ENCODE measurements at regions not wholly inside any gene's neighbourhood (a gene's known extent, or its start where the extent isn't known, plus 50 kb on each side); places are given as distances from the start of the nearest gene placed in this dataset.
A peak's percentile ranks its signal among the peaks of the same experiment; 100 is the strongest.

- TF ChIP-seq MYC (CRISPR knock-in tag; IDR thresholded peaks at IDR 0.05; ENCODE audit: borderline replicate concordance): no peak; the same call in 1 of the 2 replicates
- no peak for TF ChIP-seq ZNF512 (CRISPR knock-in tag; IDR thresholded peaks at IDR 0.05)
- no peak for TF ChIP-seq RNF2 (conservative IDR thresholded peaks at IDR 0.05; ENCODE audit: low read depth)
- no peak for TF ChIP-seq CHD2 (IDR thresholded peaks at IDR 0.05; ENCODE audit: low read depth, low read length)
- no peak for TF ChIP-seq ZNF615 (CRISPR knock-in tag; IDR thresholded peaks at IDR 0.05; ENCODE audit: borderline replicate concordance)
- TF ChIP-seq ZBTB2 (CRISPR knock-in tag; IDR thresholded peaks at IDR 0.05; ENCODE audit: low read depth): no peak
- no peak for TF ChIP-seq TGIF2 (CRISPR knock-in tag; IDR thresholded peaks at IDR 0.05)
- no peak for TF ChIP-seq KMT2A (CRISPR knock-in tag; IDR thresholded peaks at IDR 0.05)
- no peak for TF ChIP-seq CSRNP2 (CRISPR knock-in tag; conservative IDR thresholded peaks at IDR 0.05; ENCODE audit: low read depth)
- peak; percentile 35; the same call in 1 of the 2 replicates for TF ChIP-seq NCOA2 (CRISPR knock-in tag; IDR thresholded peaks at IDR 0.05)
- no peak for TF ChIP-seq FOXA1 (IDR thresholded peaks at IDR 0.05)
- TF ChIP-seq FOXA1 (CRISPR knock-in tag; IDR thresholded peaks at IDR 0.05): no peak
- TF ChIP-seq HMGXB3 (CRISPR knock-in tag; IDR thresholded peaks at IDR 0.05; ENCODE audit: borderline replicate concordance): no peak
- no peak for TF ChIP-seq MXI1 (IDR thresholded peaks at IDR 0.05; ENCODE audit: borderline replicate concordance, low read depth, low read length)
- TF ChIP-seq KLF12 (CRISPR knock-in tag; IDR thresholded peaks at IDR 0.05; ENCODE audit: borderline replicate concordance): no peak
- no peak for TF ChIP-seq ZNF282 (IDR thresholded peaks at IDR 0.05; ENCODE audit: partially characterized antibody)
- no peak for TF ChIP-seq ZKSCAN5 (CRISPR knock-in tag; IDR thresholded peaks at IDR 0.05)
Measured at GRCh38 chrX:44705817-44706551, 137.8 kb upstream of the DUSP21 start (continued).

Data from HepG2 (cell line).